Liver (tissue), 7 donors: ENCODE measurements at regions not wholly inside any gene's neighbourhood (a gene's known extent, or its start where the extent isn't known, plus 50 kb on each side); places are given as distances from the start of the nearest gene placed in this dataset.

ENCODE experiments used
- DNase-seq: peaks from one replicate; pipeline ENCODE4 v3.0.0-alpha.2; 2017; ENCODE audit warnings: low spot score
- H3K27ac ChIP-seq, 2 donors: one replicate each; pipeline ENCODE4 v1.7.0; 2013; ENCODE audit warnings: inconsistent platforms in 2 of 2, low read length in 2 of 2, control low read depth in 1 of 2, low read depth in 1 of 2, mild to moderate bottlenecking in 1 of 2
- H3K27me3 ChIP-seq, 4 donors: one replicate each; pipeline versions ENCODE4 v1.6.1 to v1.7.0; 2013; ENCODE audit warnings: low read length in 3 of 4, inconsistent platforms in 1 of 4, mild to moderate bottlenecking in 1 of 4, moderate library complexity in 1 of 4; ENCODE audit not compliant: control insufficient read depth in 4 of 4, insufficient read depth in 4 of 4
- H3K36me3 ChIP-seq, 4 donors: one replicate each; pipeline versions ENCODE4 v1.6.1 to v1.7.0; 2013; ENCODE audit warnings: low read length in 3 of 4, mild to moderate bottlenecking in 3 of 4, low read depth in 1 of 4, moderate library complexity in 1 of 4; ENCODE audit not compliant: control insufficient read depth in 4 of 4, insufficient read depth in 3 of 4
- H3K4me1 ChIP-seq, 4 donors: one replicate each; pipeline versions ENCODE4 v1.6.1 to v1.7.0; 2013; ENCODE audit warnings: low read length in 3 of 4, mild to moderate bottlenecking in 3 of 4, moderate library complexity in 1 of 4; ENCODE audit not compliant: control insufficient read depth in 4 of 4, insufficient read depth in 4 of 4
- H3K4me3 ChIP-seq, 3 donors: one replicate each; pipeline versions ENCODE4 v1.6.1 to v1.7.0; 2013; ENCODE audit warnings: low read length in 3 of 3, control low read depth in 1 of 3, low read depth in 1 of 3, mild to moderate bottlenecking in 1 of 3
- H3K9ac ChIP-seq, 2 donors: one replicate each; pipeline ENCODE4 v1.7.0; 2013; ENCODE audit warnings: low read length in 2 of 2, mild to moderate bottlenecking in 2 of 2, moderate library complexity in 2 of 2, control low read depth in 1 of 2, low read depth in 1 of 2
- H3K9me3 ChIP-seq, 4 donors: one replicate each; pipeline versions ENCODE4 v1.6.1 to v1.7.0; 2013; ENCODE audit warnings: low read length in 3 of 4; ENCODE audit not compliant: control insufficient read depth in 4 of 4
- EGR1 ChIP-seq, 2 donors: IDR thresholded peaks; 2 replicates each; pipeline ENCODE4 v1.6.1; 2016 to 2018; ENCODE audit warnings: antibody characterized with exemption in 2 of 2, low read depth in 2 of 2
- FOXA1 ChIP-seq: IDR thresholded peaks from 2 replicates; pipeline ENCODE4 v1.6.1; 2016; ENCODE audit warnings: antibody characterized with exemption
- FOXA2 ChIP-seq: IDR thresholded peaks from 2 replicates; pipeline ENCODE4 v1.6.1; 2016; ENCODE audit warnings: antibody characterized with exemption
- GABPA ChIP-seq, 2 donors: IDR thresholded peaks in 1 of 2; conservative IDR thresholded peaks in 1 of 2; 2 replicates each; pipeline ENCODE4 v1.6.1; 2016; ENCODE audit warnings: antibody characterized with exemption in 2 of 2, mild to moderate bottlenecking in 1 of 2, moderate library complexity in 1 of 2
- HNF4A ChIP-seq, 2 donors: conservative IDR thresholded peaks; 2 replicates each; pipeline ENCODE4 v1.6.1; 2016; ENCODE audit warnings: antibody characterized with exemption in 2 of 2, mild to moderate bottlenecking in 2 of 2
- HNF4G ChIP-seq: IDR thresholded peaks from 2 replicates; pipeline ENCODE4 v1.6.1; 2016; ENCODE audit warnings: antibody characterized with exemption
- JUND ChIP-seq, 2 donors: IDR thresholded peaks; 2 replicates each; pipeline ENCODE4 v1.6.1; 2016; ENCODE audit warnings: antibody characterized with exemption in 2 of 2
- NR2F2 ChIP-seq: IDR thresholded peaks from 2 replicates; pipeline ENCODE4 v1.6.1; 2016; ENCODE audit warnings: antibody characterized with exemption
- RAD21 ChIP-seq, 2 donors: IDR thresholded peaks; 2 replicates each; pipeline ENCODE4 v1.6.1; 2016; ENCODE audit warnings: antibody characterized with exemption in 2 of 2, mild to moderate bottlenecking in 2 of 2
- SP1 ChIP-seq: IDR thresholded peaks from 2 replicates; pipeline ENCODE4 v1.6.1; 2018; ENCODE audit warnings: antibody characterized with exemption, mild to moderate bottlenecking
- TAF1 ChIP-seq: conservative IDR thresholded peaks from 2 replicates; pipeline ENCODE4 v1.6.1; 2016; ENCODE audit warnings: antibody characterized with exemption, mild to moderate bottlenecking
- WGBS: extraction: QIAGEN DNeasy Blood & Tissue Kit; methylation state at CpG from one replicate; pipeline ENCODE4 v1.1.7; 2013; 5-methylcytosine and 5-hydroxymethylcytosine counted together
- TF ChIP-seq, protein P1 (sequence below): IDR thresholded peaks from 2 replicates; pipeline ENCODE4 v1.6.1; 2016; ENCODE audit warnings: antibody characterized with exemption
- TF ChIP-seq, protein P2 (sequence below): IDR thresholded peaks from 2 replicates; pipeline ENCODE4 v1.6.1; 2016; ENCODE audit warnings: antibody characterized with exemption
- TF ChIP-seq, protein P3 (sequence below): IDR thresholded peaks from 2 replicates; pipeline ENCODE4 v1.6.1; 2016; ENCODE audit warnings: antibody characterized with exemption
- donor health status: healthy.
- donor health status: healthy.
- donor health status: healthy.
- donor health status: healthy.

DNA sequence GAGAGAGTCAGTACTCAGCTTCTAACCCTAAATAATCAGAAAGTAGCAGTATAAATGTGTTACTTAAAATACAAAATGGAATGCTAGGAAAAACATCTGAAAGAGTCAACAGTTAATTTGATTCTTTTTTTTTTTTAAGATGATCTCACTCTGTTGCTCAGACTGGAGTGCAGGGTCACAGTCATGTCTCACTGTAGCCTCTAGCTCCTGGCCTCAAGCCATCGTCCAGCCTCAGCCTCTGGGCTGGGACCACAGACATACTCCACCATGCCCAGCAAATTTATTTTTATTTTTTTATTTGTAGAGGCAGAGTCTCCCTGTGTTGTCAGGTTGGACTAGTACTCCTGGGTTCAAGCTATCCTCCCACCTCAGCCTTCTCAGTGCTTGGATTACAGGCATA, 424.9 kb downstream of the IRX2 start:
- Histone ChIP-seq H3K4me3 (no peak overlapping the region), H3K36me3 (no peaks in the 10 kb centered on the region), H3K27ac (no peak overlapping the region), H3K27me3 (no peaks in the 10 kb centered on the region), H3K9me3 (no peaks in the 10 kb centered on the region), H3K9ac (no peak overlapping the region), H3K4me1 (no peaks in the 10 kb centered on the region)
- no peak for DNase-seq
- TF ChIP-seq NR2F2 (no peak), FOXA2 (no peak), HNF4G (no peak), HNF4A (conservative IDR thresholded peaks at IDR 0.05) (no peak), GABPA (IDR thresholded peaks at IDR 0.05 in 1 of 2, conservative IDR thresholded peaks at IDR 0.05 in 1 of 2) (no peak), EGR1 (IDR thresholded peaks at IDR 0.05; ENCODE audit: low read depth in 2 of 2) (no peak)
- TF ChIP-seq, protein P1, sequence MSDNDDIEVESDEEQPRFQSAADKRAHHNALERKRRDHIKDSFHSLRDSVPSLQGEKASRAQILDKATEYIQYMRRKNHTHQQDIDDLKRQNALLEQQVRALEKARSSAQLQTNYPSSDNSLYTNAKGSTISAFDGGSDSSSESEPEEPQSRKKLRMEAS, result no peak
- TF ChIP-seq, protein P2, sequence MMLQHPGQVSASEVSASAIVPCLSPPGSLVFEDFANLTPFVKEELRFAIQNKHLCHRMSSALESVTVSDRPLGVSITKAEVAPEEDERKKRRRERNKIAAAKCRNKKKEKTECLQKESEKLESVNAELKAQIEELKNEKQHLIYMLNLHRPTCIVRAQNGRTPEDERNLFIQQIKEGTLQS, result no peak
- 67% methylated on average over 1 of the region's 1 CpG for WGBS

DNA sequence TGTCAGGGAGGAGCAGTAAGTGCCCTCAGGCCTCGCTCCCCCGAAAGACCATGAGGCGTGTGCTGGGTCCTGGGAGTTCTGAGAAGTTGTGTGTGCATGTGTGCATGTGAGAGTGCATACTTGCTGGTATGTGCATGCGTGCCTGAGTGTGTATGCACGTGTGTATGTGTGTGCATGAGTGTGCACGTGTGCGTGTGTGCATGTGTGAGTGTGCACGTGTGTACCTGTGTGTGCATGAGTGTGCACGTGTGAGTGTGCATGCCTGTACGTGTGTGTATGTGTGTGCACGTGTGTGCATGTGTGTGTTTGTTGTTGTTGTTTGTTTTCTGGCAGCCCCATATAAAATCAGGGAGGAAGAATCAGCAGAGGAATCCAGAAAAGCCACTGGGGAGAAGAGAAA, 426.7 kb downstream of the IRX2 start:
- TF ChIP-seq RAD21 (IDR thresholded peaks at IDR 0.05) (no peak), FOXA1 (no peak), FOXA2 (no peak)
- no peak overlapping the region for H3K27ac ChIP-seq

DNA sequence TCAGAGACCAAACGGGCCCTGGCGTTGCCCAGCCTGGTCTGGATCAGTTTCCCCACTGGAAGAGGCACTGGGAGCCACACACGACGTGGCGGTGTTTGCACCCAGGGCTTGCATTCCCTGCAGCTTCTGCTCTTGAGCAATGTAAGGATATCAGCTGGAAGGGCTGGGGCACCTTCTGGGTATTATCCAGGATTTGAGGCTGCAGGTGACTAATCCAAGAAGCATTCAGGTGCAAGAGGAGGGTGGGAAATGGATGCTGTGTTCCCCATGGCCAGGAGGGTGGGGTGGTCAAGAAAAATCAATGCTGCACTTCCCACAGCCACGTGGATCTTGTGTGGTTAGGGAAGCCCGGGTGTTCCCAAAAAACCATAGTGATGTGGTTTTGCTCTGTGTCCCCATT, 430.9 kb downstream of the IRX2 start:
- TF ChIP-seq RAD21 (IDR thresholded peaks at IDR 0.05) (no peak), SP1 (no peak), GABPA (IDR thresholded peaks at IDR 0.05 in 1 of 2, conservative IDR thresholded peaks at IDR 0.05 in 1 of 2) (no peak), NR2F2 (no peak), FOXA2 (no peak), HNF4G (no peak)
- TF ChIP-seq, protein P3, sequence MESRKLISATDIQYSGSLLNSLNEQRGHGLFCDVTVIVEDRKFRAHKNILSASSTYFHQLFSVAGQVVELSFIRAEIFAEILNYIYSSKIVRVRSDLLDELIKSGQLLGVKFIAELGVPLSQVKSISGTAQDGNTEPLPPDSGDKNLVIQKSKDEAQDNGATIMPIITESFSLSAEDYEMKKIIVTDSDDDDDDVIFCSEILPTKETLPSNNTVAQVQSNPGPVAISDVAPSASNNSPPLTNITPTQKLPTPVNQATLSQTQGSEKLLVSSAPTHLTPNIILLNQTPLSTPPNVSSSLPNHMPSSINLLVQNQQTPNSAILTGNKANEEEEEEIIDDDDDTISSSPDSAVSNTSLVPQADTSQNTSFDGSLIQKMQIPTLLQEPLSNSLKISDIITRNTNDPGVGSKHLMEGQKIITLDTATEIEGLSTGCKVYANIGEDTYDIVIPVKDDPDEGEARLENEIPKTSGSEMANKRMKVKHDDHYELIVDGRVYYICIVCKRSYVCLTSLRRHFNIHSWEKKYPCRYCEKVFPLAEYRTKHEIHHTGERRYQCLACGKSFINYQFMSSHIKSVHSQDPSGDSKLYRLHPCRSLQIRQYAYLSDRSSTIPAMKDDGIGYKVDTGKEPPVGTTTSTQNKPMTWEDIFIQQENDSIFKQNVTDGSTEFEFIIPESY, result no peak
- Histone ChIP-seq H3K9me3 (peaks cover 0 to 3% (median 0%) of the 10 kb centered on the region in 4 donors), H3K4me3 (no peak overlapping the region), H3K27ac (no peak overlapping the region), H3K9ac (no peak overlapping the region), H3K27me3 (peaks cover 0 to 3% (median 0%) of the 10 kb centered on the region in 4 donors), H3K36me3 (no peaks in the 10 kb centered on the region), H3K4me1 (no peaks in the 10 kb centered on the region)
- no peak for DNase-seq
- 70% methylated on average over 7 of the region's 7 CpGs for WGBS

More for the DNA sequence above, 426.7 kb downstream of the IRX2 start:
- Histone ChIP-seq H3K9ac (no peak overlapping the region), H3K4me3 (no peak overlapping the region), H3K36me3 (no peaks in the 10 kb centered on the region), H3K27me3 (no peaks in the 10 kb centered on the region), H3K4me1 (no peaks in the 10 kb centered on the region), H3K9me3 (no peaks in the 10 kb centered on the region)
- 80% methylated on average over 11 of the region's 11 CpGs for WGBS
- DNase-seq, result no peak

- no peaks in the 10 kb centered on the region for H3K36me3 ChIP-seq
- no peak overlapping the region for H3K27ac ChIP-seq
- no peak for DNase-seq
- H3K27me3 ChIP-seq, result peaks cover 0 to 3% (median 0%) of the 10 kb centered on the region in 4 donors
- H3K4me1 ChIP-seq, result no peaks in the 10 kb centered on the region
- no peak overlapping the region for H3K4me3 ChIP-seq
- 52% methylated on average over 2 of the region's 2 CpGs for WGBS
- TF ChIP-seq JUND (IDR thresholded peaks at IDR 0.05) (no peak), SP1 (no peak), HNF4A (conservative IDR thresholded peaks at IDR 0.05) (no peak), FOXA2 (no peak), RAD21 (IDR thresholded peaks at IDR 0.05) (no peak), TAF1 (no peak)
- TF ChIP-seq, protein P3, result no peak
- H3K9ac ChIP-seq, result no peak overlapping the region
- H3K9me3 ChIP-seq, result peaks cover 0 to 3% (median 0%) of the 10 kb centered on the region in 4 donors
Observed at GRCh38 chr5:2317540-2317939, 433.9 kb downstream of the IRX2 start.
